Renal pelvis (tissue), 1 donor: ENCODE measurements at regions not wholly inside any gene's neighbourhood (a gene's known extent, or its start where the extent isn't known, plus 50 kb on each side); places are given as distances from the start of the nearest gene placed in this dataset.
"Not testable (repeated sequence)": the region's sequence is repeated elsewhere in the genome, so short reads cannot be mapped to it uniquely, and the experiment has no call there.

Experiments
- DNase-seq: peaks from one replicate; pipeline ENCODE4 v3.0.0-alpha.2; 2013

DNA sequence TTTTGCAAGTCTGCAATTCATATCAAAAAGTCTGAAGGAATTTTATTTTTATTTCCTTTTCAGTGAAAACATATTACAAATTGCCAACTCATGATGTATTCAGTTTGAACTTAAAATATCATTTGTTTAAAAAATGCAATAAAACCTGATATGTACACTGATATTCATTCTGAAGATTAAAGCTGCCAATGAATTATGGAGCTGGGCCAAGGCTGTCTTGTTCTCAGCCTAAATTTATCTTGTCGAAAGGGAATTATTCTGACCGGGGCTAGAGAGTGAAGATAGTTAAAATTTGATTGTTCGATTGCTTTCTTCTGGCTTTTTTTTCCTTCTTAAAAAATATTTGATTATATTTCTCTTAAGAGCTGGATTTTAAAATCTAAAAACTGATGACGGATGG is 54.0 kb upstream of the RBFOX1 start:
- no peak for DNase-seq

- DNase-seq, result no peak
Measured at GRCh38 chr16:7272567-7273158, 60.0 kb upstream of the RBFOX1 start.

GRCh38 chr16:7271486-7271885 is 61.2 kb upstream of the RBFOX1 start:
- DNase-seq, result no peak

- DNase-seq, result no peak
Measured at GRCh38 chr16:7270823-7271222, 61.8 kb upstream of the RBFOX1 start.

DNA sequence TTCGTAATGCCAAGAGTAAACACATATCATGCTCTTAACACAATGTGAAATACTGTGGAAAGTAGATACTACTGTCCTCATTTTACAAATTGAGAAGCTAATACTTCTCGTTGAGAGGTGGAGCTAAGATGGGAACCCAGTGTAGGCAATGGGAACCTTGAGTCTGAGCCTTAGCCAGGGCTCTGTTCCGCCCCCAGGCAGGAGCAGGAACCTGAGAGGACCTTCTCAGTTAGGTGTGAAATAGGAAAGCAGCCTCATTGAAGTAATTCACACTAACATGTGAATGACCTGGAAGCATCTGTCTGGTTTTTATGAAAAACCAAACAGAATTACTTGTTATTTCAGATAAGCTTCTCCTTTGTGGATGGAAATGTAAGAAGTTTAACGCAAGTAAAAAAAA is 62.6 kb upstream of the RBFOX1 start:
- no peak for DNase-seq

DNA sequence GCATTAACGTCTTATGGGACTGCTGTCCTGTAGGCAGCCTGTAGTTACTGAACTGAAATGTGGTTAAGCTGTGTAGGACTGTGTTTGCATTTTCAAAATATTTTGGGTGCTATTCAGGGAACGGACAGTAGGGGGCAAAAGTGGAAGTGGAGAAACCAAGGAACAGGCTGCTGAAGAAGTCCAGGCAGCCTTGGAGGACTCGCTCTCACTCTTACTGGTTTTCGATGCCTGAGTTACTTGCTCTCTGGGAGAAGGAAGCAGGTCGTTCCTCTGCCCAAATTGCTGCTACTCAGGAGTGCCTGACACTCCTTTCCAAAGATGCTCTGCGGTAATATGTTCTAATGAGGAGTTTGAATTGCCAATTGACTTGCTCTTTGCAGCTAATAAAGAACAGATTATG is 64.5 kb upstream of the RBFOX1 start:
- peak; percentile 30 for DNase-seq

DNA sequence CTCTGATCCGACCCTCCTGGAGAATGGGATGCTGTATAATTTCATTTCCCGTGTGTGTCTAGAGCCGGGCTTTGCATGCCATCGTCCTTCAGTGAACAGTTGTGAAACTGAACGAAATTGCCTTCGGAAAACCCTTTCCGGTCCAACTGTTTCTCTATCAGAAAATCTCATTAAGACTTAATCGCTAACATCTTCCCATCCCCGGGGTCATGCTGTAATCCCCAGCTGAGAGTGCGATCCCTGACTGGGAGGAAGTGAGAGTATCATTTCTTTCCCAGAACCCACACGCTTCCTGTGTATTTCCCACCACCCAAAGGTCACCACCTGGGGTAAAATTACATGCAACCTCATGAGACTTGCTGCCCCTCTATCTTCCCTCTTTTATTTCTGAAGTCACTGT is 75.6 kb upstream of the RBFOX1 start:
- DNase-seq, result no peak

DNA sequence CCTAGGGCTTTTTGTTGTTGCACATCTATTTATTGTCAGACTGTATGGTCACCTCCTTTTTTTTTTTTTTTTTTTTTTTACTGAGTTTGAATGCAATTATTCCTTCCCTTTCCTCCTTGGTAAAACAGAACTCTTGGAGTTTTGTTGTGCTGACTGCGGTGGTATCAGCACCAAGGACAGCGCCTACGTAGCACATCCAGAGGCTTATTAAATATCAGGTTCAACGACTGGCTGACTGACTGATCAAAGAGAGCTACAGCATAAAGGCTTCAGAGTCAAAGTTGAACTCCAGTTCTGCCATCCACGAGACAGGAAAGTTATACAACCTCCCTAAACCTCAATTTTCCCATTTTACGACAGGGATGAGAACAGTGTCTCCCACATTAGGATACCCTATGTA is 86.1 kb upstream of the RBFOX1 start:
- peak; percentile 61 for DNase-seq

- DNase-seq, result no peak
Measured at GRCh38 chr16:7239547-7239946, 93.1 kb upstream of the RBFOX1 start.

GRCh38 chr16:7236824-7237410 is 95.7 kb upstream of the RBFOX1 start:
- DNase-seq, result no peak

GRCh38 chr16:7233975-7234374 is 98.7 kb upstream of the RBFOX1 start:
- DNase-seq, result no peak

GRCh38 chr16:7231762-7232161 is 100.9 kb upstream of the RBFOX1 start:
- no peak for DNase-seq

DNA sequence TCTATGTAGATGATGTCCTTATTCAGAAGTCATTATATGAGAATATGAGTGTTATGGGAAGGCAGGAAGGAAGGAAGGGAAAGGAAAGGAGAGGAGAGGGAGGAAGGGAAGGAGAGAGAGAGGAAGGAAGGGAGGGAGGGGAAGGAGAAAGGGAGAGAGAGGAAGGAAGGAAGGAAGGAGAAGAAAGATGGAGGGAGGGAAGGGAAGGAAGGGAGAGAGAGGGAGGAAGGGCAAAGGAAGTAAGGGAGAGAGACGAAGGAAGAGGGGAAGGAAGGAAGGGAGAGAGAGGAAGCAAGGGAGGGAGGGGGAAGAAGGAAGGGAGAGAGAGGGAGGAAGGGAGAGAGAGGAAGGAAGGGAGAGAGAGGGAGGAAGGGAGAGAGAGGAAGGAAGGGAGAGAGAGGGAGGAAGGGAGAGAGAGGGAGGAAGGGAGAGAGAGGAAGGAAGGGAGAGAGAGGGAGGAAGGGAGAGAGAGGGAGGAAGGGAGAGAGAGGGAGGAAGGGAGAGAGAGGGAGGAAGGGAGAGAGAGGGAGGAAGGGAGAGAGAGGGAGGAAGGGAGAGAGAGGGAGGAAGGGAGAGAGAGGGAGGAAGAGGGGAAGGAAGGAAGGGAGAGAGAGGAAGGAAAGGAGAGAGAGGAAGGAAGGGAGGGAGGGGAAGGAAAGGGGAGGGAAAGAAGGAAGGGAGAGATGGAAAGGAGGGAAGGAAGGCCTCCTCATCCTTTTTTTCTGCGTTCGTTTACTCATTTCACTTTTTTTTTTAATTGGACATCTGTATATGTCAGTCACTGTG is 103.0 kb upstream of the RBFOX1 start:
- not testable (repeated sequence) for DNase-seq

DNA sequence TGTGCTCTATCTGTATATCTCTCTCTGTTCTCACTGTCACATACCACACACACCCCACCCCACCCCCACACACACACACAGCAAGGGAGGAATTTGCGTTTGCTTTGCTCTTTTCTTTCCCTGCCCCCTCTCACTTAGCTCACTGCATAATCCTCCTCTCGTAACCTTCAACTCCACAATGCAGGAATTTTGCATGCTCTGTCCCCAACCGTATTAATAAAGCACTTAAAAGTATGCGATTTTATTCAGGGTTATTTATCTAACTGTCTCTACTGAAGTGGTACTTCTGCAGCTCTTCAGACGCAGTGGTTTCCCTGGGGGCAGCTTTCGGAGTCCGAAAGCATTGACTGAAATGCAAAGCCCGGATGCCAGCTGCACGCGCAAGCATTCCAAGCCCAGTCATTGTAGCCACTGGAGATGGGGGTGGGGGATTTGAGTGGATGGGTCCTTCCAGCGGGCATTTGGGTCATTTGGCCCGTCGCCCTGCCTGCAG is 105.4 kb upstream of the RBFOX1 start:
- DNase-seq, result no peak

DNA sequence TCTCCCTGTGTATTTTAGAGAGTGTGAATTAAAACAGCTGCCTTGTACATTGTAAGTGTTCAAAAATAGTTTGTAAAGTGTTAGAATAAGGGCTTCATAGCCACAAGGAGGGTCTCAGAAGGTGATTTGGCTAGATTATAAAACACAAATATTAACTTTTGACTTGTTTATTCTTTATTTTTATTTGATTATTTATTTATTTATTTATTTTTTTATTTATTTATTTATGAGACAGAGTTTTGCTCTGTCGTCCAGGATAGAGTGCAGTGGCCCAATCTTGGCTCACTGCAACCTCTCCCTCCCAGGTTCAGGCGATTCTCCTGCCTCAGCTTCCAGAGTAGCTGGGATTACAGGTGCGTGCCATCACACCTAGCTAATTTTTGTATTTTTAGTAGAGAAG is 111.5 kb upstream of the RBFOX1 start:
- DNase-seq, result no peak

GRCh38 chr16:7218936-7219335 is 113.7 kb upstream of the RBFOX1 start:
- no peak for DNase-seq

DNA sequence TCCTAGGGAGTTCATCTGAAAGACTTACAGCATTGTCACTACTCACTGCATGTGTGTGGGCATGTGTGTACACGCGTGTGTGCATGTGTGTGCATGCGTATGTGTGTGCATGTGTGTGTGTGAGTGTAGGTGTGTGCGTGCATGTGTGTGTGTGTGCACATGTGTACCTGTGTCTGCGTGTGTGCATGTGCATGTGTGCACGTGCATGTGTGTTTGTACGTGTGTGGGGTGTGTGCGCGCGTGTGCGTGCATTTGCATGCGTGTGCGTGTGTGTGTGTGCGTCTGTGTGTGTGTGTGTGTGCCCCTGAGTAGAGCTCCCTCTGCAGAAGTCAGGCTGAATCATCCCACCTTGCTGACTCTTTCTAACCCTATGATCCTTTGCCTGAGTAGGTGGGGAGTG is 114.8 kb upstream of the RBFOX1 start:
- DNase-seq, result no peak

- no peak for DNase-seq
Measured at GRCh38 chr16:7216719-7217118, 115.9 kb upstream of the RBFOX1 start.

GRCh38 chr16:7211781-7212180 is 120.9 kb upstream of the RBFOX1 start:
- DNase-seq, result no peak

- no peak for DNase-seq
Measured at GRCh38 chr16:7209598-7209997, 123.0 kb upstream of the RBFOX1 start.

- DNase-seq, result no peak
Measured at GRCh38 chr16:7206469-7206868, 126.2 kb upstream of the RBFOX1 start.

- no peak for DNase-seq
Measured at GRCh38 chr16:7200320-7200719, 132.3 kb upstream of the RBFOX1 start.

- no peak for DNase-seq
Measured at GRCh38 chr16:7185689-7186088, 147.0 kb upstream of the RBFOX1 start.
